ENCODE measurements at regions not wholly inside any gene's neighbourhood (a gene's known extent, or its start where the extent isn't known, plus 50 kb on each side); places are given as distances from the start of the nearest gene placed in this dataset.
"Not testable (repeated sequence)": the region's sequence is repeated elsewhere in the genome, so short reads cannot be mapped to it uniquely, and the experiment has no call there.

GRCh38 chr3:185306286-185306685 is 52.4 kb upstream of the EHHADH start:
- DNase-seq (ENCODE audit: low read depth in 2 of 2), result not testable (repeated sequence)

DNA sequence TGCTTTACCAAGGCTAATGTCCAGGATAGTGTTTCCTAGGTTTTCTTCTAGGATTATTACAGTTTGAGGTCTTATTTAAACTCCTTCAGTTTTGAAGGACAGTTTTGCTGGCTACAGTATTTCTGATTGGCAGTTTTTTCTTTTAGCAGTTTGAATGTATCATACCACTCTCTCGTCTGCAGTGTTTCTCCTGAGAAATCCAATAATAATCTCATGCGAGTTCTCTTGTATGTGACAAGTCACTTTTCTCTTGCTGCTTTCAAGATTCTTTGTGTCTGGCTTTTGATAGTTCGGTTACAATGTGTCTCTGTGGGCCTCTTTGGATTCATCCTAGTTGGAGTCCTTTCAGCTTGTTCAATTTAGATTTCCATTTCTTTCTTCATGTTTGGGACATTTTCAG is 53.0 kb upstream of the EHHADH start:
- DNase-seq (ENCODE audit: low read depth in 2 of 2), result no peak

DNA sequence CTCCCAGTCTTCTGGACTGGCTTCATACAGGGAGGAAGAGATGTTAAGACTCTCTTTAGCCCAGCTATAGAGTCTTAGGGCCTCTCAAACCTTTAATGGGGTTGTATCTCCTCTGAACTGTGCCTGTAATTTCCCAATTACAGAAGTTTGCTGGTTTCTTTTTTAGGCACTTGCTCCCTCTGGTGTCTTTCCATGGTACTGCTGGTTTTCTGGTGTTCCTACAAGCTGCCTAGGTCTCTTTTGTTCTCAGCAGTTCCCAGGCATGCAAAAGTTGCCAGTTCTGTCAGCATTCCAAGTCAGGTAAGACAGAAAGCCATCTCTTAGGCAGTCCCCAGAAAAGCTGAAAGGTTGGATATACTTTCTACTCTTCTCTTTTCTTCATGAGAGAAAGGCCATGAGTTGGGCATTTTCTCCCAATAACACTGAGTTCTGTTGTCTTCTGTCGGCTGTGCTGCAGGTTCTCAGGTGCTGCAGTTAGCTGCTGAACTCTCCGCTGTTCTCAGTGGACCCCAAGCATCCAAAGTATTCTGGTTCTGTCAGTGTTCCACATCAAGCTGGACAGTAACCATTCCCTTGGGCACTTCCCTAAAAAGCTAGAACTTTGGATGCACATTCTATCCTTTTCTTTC is 54.4 kb upstream of the EHHADH start:
- peak; percentile 17 to 24 for DNase-seq (ENCODE audit: low read depth in 2 of 2)

GRCh38 chr3:185309302-185309701 is 53.6 kb upstream of the MAP3K13 start:
- no peak for DNase-seq (ENCODE audit: low read depth in 2 of 2)

DNA sequence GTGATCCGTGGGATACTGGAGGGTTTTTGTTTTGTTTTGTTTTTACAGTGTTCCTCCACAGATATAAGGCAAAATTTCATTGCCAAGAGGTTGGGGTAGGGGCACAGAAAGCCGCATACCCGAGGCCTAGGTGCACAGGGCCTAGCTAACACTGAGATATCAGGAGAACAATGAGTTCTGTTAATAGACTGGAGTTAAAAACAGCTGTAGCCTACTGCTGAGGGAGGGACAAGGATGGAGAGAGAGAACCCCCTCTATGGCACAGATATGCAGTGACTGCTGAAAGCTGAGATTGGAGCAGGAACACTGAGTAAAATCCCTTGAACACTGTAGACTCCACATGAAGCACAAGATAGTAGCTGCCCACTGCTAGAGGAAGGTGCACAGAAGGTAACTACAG is 53.1 kb upstream of the MAP3K13 start:
- DNase-seq (ENCODE audit: low read depth in 2 of 2), result no peak

- DNase-seq (ENCODE audit: low read depth in 2 of 2), result no peak
Measured at GRCh38 chr3:185311991-185312390, 50.9 kb upstream of the MAP3K13 start.

All from fibroblast of skin of left quadriceps (primary cell).